Neutrophil (primary cell): ENCODE measurements at regions not wholly inside any gene's neighbourhood (a gene's known extent, or its start where the extent isn't known, plus 50 kb on each side); places are given as distances from the start of the nearest gene placed in this dataset.

Source experiments
- H3K27ac ChIP-seq: fragments of 200-600 bp; sonication (generic); 2 replicates; pipeline ENCODE4 v1.5.1; 2016; ENCODE audit warnings: mild to moderate bottlenecking, moderate library complexity
- H3K27me3 ChIP-seq: fragments of 200-600 bp; sonication (generic); 2 replicates; pipeline ENCODE4 v1.6.0; 2016; ENCODE audit warnings: mild to moderate bottlenecking
- H3K36me3 ChIP-seq: fragments of 200-600 bp; sonication (generic); 2 replicates; pipeline ENCODE4 v1.5.1; 2017
- H3K4me1 ChIP-seq, 2 experiments: fragments of 200-600 bp in 1 of 2; sonication (generic) in 1 of 2; 1 replicate in 1 of 2; 2 replicates in 1 of 2; pipeline versions ENCODE4 v1.5.1 to v1.6.1; 2013 to 2016; ENCODE audit warnings: low read depth in 1 of 2, low read length in 1 of 2, mild to moderate bottlenecking in 1 of 2, moderate library complexity in 1 of 2; ENCODE audit not compliant: control insufficient read depth in 1 of 2, insufficient read depth in 1 of 2
- H3K4me3 ChIP-seq, 2 experiments: fragments of 200-600 bp in 1 of 2; sonication (generic) in 1 of 2; 1 replicate in 1 of 2; 2 replicates in 1 of 2; pipeline ENCODE4 v1.5.1; 2013 to 2016; ENCODE audit warnings: low read depth in 1 of 2, low read length in 1 of 2, mild to moderate bottlenecking in 1 of 2, moderate library complexity in 1 of 2
- H3K9me3 ChIP-seq: fragments of 200-600 bp; sonication (generic); 2 replicates; pipeline ENCODE4 v1.5.1; 2016
- TF ChIP-seq, protein P1 (sequence below): fragments of 200-600 bp; sonication (generic); IDR thresholded peaks from 2 replicates; pipeline ENCODE4 v1.5.1; 2016; ENCODE audit warnings: antibody characterized with exemption

DNA sequence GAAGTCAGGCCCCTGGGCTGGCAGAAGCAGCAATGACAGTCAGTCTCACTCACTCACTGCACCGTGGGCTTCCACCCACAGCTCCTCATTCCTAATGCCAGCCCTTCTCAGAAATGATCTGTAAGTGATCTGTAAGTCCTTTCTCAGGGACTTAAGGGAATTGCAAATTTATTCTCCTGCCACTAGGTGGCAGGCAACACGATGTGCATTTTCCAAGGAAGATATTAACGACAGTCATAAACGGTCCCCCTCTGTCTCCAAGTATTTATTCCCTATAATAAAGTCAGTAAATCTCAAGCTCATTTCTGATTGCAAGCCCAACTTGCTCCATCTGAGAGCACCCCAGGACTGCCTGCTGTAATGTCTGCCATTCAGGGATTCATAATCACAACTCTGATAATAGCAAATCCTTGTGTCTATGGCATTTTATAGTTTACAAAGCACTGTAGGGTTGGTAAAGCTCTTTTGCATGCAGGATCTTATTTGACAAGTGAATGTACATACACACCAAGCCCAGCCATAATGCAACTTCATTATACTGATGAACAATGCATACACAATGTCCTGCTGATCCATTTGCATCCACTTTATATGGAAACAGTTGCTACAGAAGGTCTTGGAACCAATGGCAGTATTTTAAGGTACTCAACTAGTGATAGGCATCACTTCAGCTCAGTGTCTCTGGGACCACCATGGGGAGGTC is 380.5 kb upstream of the CAMK1G start:
- Histone ChIP-seq H3K36me3 (no peaks in the 10 kb centered on the region), H3K9me3 (no peaks in the 10 kb centered on the region), H3K4me1 (no peaks in the 10 kb centered on the region), H3K27ac (no peak overlapping the region), H3K27me3 (peaks cover 20% of the 10 kb centered on the region), H3K4me3 (no peak overlapping the region)
- TF ChIP-seq, protein P1, sequence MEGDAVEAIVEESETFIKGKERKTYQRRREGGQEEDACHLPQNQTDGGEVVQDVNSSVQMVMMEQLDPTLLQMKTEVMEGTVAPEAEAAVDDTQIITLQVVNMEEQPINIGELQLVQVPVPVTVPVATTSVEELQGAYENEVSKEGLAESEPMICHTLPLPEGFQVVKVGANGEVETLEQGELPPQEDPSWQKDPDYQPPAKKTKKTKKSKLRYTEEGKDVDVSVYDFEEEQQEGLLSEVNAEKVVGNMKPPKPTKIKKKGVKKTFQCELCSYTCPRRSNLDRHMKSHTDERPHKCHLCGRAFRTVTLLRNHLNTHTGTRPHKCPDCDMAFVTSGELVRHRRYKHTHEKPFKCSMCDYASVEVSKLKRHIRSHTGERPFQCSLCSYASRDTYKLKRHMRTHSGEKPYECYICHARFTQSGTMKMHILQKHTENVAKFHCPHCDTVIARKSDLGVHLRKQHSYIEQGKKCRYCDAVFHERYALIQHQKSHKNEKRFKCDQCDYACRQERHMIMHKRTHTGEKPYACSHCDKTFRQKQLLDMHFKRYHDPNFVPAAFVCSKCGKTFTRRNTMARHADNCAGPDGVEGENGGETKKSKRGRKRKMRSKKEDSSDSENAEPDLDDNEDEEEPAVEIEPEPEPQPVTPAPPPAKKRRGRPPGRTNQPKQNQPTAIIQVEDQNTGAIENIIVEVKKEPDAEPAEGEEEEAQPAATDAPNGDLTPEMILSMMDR, result no peak

DNA sequence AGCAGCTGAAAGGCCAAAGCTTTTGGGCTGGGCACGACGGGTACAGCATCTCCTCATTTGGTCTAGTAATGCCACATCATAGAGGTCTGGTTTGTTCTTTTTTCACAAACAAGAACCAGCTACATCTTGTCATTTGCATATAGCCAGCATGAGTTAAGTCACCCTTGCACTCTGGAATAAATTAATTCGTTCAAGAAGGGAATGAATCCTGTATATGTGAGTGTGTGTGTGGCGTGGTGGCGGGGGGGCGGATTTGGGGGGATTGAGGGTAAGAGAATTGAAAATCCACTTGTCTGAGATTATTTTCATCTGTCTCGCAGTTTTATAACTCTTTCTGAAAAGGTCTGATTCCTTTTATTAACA is 380.0 kb upstream of the CAMK1G start:
- Histone ChIP-seq H3K27ac (no peak overlapping the region), H3K9me3 (no peaks in the 10 kb centered on the region)

DNA sequence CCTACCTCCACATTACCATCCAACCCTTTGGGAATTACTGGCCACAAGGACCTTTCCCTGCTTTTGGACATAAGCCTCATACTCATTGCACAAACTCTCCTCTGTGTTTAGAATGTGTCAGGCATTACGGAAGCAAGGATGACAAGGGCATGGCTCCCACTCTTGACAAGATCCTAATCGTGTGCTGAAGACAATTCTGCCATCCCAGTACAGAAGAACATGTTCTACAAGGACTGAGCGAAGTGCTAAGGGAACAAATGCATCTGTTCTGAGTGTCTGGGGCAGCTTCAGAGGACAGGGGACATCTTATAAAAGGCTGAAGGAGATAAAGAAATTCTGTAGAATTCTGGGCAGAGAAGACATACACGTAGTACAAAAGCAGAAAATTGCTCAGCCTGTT is 378.5 kb upstream of the CAMK1G start:
- Histone ChIP-seq H3K27me3 (peaks cover 41% of the 10 kb centered on the region), H3K9me3 (no peaks in the 10 kb centered on the region), H3K4me1 (no peaks in the 10 kb centered on the region), H3K4me3 (no peak overlapping the region), H3K36me3 (no peaks in the 10 kb centered on the region), H3K27ac (no peak overlapping the region)
- TF ChIP-seq, protein P1, result no peak

More for the DNA sequence above, 380.0 kb upstream of the CAMK1G start:
- no peaks in the 10 kb centered on the region for H3K4me1 ChIP-seq
- H3K4me3 ChIP-seq, result no peak overlapping the region
- peaks cover 25% of the 10 kb centered on the region for H3K27me3 ChIP-seq
- no peaks in the 10 kb centered on the region for H3K36me3 ChIP-seq
- TF ChIP-seq, protein P1, result no peak

DNA sequence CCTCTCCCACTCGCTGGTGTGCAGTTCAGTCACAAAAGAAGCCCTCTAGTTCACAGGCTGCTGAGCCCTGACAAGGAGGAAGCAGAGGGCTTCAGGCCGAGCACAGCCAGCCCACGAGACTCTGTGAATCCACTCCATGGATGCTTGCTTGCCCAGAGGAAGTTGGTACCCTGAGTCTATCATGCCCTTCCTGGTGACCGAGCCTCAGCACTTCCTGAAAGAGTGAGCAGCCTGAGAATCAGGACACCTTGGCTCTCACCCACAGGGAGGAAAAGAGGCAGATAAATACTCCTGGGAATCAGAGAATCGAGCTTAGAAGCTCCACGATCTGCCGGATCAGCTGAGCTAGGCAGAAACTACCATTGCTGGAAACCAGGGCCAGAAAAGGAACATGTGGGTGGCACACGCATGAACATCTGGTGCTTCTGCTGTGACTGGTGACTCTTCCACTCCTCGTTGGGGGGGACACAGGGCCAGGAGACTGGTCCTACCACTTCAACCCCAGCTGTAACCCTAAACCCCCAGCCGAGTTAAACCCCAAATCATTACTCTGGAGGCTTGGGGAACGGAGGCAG is 376.3 kb upstream of the CAMK1G start:
- Histone ChIP-seq H3K27ac (no peak overlapping the region), H3K4me3 (no peak overlapping the region)

DNA sequence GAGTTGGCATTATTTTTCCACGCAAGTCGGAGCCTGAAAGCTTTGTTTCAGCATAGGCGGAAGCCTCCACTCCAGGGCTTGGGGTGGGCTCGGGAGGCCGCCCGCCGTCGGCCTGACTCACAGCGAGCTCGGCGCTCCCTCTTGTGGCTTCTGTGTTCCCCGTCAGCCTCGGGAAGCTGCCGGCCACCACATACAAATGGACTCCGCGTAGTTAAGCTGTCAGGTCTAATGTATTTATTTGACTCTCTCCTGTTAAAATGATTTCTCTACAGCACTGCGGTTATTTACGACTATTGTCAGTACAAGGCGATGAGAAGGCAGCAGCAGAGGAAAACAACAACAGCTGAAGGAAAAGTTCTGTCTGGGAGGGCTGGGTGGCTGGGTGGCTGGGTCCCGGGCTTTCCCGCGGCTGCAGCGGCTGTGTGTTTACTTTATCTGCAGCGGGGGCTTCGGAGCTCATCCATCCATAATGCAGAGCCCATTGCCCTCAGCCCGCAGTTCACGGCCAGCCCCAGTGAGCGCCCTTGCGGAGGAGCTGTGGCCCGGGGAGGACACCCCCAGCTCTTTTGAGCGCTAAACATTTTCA is 375.7 kb upstream of the CAMK1G start:
- Histone ChIP-seq H3K27me3 (peaks cover 46% of the 10 kb centered on the region), H3K36me3 (no peaks in the 10 kb centered on the region), H3K4me3 (no peak overlapping the region), H3K27ac (no peak overlapping the region), H3K9me3 (no peaks in the 10 kb centered on the region), H3K4me1 (no peaks in the 10 kb centered on the region)
- TF ChIP-seq, protein P1, result no peak

More for the DNA sequence above, 376.3 kb upstream of the CAMK1G start:
- TF ChIP-seq, protein P1, result no peak
- no peaks in the 10 kb centered on the region for H3K36me3 ChIP-seq
- H3K9me3 ChIP-seq, result no peaks in the 10 kb centered on the region
- H3K4me1 ChIP-seq, result no peaks in the 10 kb centered on the region
- peaks cover 46% of the 10 kb centered on the region for H3K27me3 ChIP-seq
